ENCODE measurements at regions not wholly inside any gene's neighbourhood (a gene's known extent, or its start where the extent isn't known, plus 50 kb on each side); places are given as distances from the start of the nearest gene placed in this dataset.

DNA sequence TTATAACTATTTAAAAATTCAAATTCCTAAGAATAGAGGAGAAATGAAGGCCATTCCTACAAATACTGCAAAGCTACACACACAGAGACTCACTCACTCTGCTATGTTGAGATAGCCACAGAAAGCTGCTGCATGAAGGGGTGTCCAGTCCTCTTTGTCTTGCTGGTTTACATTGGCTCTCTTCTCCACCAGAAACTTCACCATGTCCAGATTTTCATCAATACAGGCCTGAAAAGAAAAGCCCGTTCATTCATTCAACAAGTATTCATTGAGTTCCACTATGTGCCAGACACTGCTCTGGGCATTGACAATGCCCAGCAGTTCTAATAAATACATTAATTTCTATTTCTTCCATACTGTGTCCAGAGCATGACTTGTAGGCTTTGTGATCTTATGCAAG is 732.3 kb downstream of the CDY1 start:
- H4K91ac ChIP-seq (replicated peaks; ENCODE audit: insufficient read length, low read length): no peak overlapping the region
- H3K4ac ChIP-seq (replicated peaks; ENCODE audit: insufficient read length, low read depth, low read length): no peak overlapping the region
- no peaks in the 10 kb centered on the region for H4K20me1 ChIP-seq (replicated peaks in 1 of 2; ENCODE audit: control insufficient read depth in 1 of 2, insufficient read depth in 2 of 2, low read length in 2 of 2)
- H2AFZ ChIP-seq (ENCODE audit: low read length): no peak overlapping the region
- H3K27me3 ChIP-seq (replicated peaks in 1 of 4; ENCODE audit: control insufficient read depth in 3 of 4, extremely low read depth in 1 of 4, insufficient read depth in 3 of 4, low read length in 3 of 4): no peaks in the 10 kb centered on the region
- no peak overlapping the region for H3K56ac ChIP-seq (replicated peaks; ENCODE audit: insufficient read length, low read depth, low read length)
- H3K36me3 ChIP-seq (ENCODE audit: control insufficient read depth in 2 of 4, insufficient read depth in 4 of 4, low read length in 3 of 4): no peaks in the 10 kb centered on the region
- no CpG with 5 or more reads among the region's 1 CpG for WGBS, 2 experiments (ENCODE audit: extremely low coverage in 1 of 2, insufficient coverage in 1 of 2, insufficient read length in 1 of 2, insufficient replicate concordance in 2 of 2, low coverage in 1 of 2, low lambda C conversion rate in 2 of 2, missing lambda C conversion rate in 1 of 2)
- H2BK15ac ChIP-seq (ENCODE audit: low read length): no peak overlapping the region
- no peak overlapping the region for H3K23ac ChIP-seq (ENCODE audit: insufficient read length)
- no peak overlapping the region for H2BK20ac ChIP-seq (ENCODE audit: low read length)
- no peaks in the 10 kb centered on the region for H3K79me1 ChIP-seq (ENCODE audit: low read depth, low read length)
- no peak overlapping the region for H2BK120ac ChIP-seq (replicated peaks; ENCODE audit: low read depth, low read length)
- H3K23me2 ChIP-seq (ENCODE audit: low read depth, low read length): no peaks in the 10 kb centered on the region
- H3K9ac ChIP-seq (replicated peaks in 1 of 4; ENCODE audit: extremely low read depth in 1 of 4, low read depth in 3 of 4, low read length in 3 of 4): no peak overlapping the region
- H3K9me3 ChIP-seq (ENCODE audit: insufficient read depth in 2 of 2, low read depth in 1 of 2, low read length in 1 of 2): peaks cover 0 to 8% of the 10 kb centered on the region in 2 experiments; a peak in 1 of 4 replicates
- no peak overlapping the region for H3K18ac ChIP-seq (ENCODE audit: extremely low read depth, low read length)
- no peak overlapping the region for H3K14ac ChIP-seq (ENCODE audit: insufficient read length)
- H4K8ac ChIP-seq (ENCODE audit: extremely low read depth, insufficient read depth, low read length): no peak overlapping the region
- ChIA-PET CTCF (ENCODE audit: partially characterized antibody) (no interaction called here), POLR2A (ENCODE audit: partially characterized antibody) (no interaction called here)
- H2BK5ac ChIP-seq (ENCODE audit: low read depth, low read length): no peak overlapping the region
- no peak overlapping the region for H3K4me3 ChIP-seq (ENCODE audit: extremely low read depth in 1 of 4, insufficient read depth in 2 of 4, low read depth in 3 of 4, low read length in 4 of 4)
- H4K5ac ChIP-seq (ENCODE audit: insufficient read length, low read depth, low read length): no peak overlapping the region
- H3K79me2 ChIP-seq (ENCODE audit: control insufficient read depth in 1 of 2, insufficient read depth in 2 of 2, low read length in 2 of 2): no peaks in the 10 kb centered on the region
- DNase-seq (ENCODE audit: low read depth in 1 of 2, low spot score in 2 of 2) (no peak), FAIRE-seq (no peak)
- H3K4me1 ChIP-seq (replicated peaks in 1 of 4; ENCODE audit: control insufficient read depth in 3 of 4, insufficient read depth in 4 of 4, low read length in 3 of 4): no peaks in the 10 kb centered on the region
- no peak overlapping the region for H2AK5ac ChIP-seq (ENCODE audit: low read depth, low read length)
- no peak overlapping the region for H3K27ac ChIP-seq (ENCODE audit: low read depth, low read length)
- H2BK12ac ChIP-seq (ENCODE audit: low read depth, low read length): no peak overlapping the region
- no peak overlapping the region for H3K4me2 ChIP-seq (ENCODE audit: insufficient read depth in 1 of 2, low read depth in 2 of 2, low read length in 2 of 2)
- TF ChIP-seq SP2 (IDR thresholded peaks at IDR 0.05; ENCODE audit: low read length) (no peak), SUZ12 (IDR thresholded peaks at IDR 0.05; ENCODE audit: low read length) (no peak), EGR1 (IDR thresholded peaks at IDR 0.05; ENCODE audit: borderline replicate concordance, low read depth, low read length) (no peak), SIN3A (conservative IDR thresholded peaks at IDR 0.05 in 1 of 2, IDR thresholded peaks at IDR 0.05 in 1 of 2; ENCODE audit: low read depth in 1 of 2, low read length in 2 of 2) (no peak), CEBPB (IDR thresholded peaks at IDR 0.05; ENCODE audit: low read depth, low read length) (no peak), MAX (IDR thresholded peaks at IDR 0.05) (no peak), SRF (IDR thresholded peaks at IDR 0.05; ENCODE audit: low read depth, low read length) (no peak), ATF2 (IDR thresholded peaks at IDR 0.05; ENCODE audit: low read length) (no peak), PHF8 (conservative IDR thresholded peaks at IDR 0.05; ENCODE audit: low read depth, low read length) (no peak), TBP (IDR thresholded peaks at IDR 0.05; ENCODE audit: low read depth, low read length) (no peak), FOSL1 (IDR thresholded peaks at IDR 0.05; ENCODE audit: insufficient read depth, low read depth, low read length) (no peak), TAF7 (optimal IDR thresholded peaks at IDR 0.05; ENCODE audit: borderline replicate concordance, low read depth, low read length) (no peak)
- TF ChIP-seq, protein P1, sequence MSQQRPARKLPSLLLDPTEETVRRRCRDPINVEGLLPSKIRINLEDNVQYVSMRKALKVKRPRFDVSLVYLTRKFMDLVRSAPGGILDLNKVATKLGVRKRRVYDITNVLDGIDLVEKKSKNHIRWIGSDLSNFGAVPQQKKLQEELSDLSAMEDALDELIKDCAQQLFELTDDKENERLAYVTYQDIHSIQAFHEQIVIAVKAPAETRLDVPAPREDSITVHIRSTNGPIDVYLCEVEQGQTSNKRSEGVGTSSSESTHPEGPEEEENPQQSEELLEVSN (IDR thresholded peaks at IDR 0.05): no peak

Data from H1 (cell line).